NCI-H1694 treated with DMSO at 0.1 percent for 48 hours (cell line): ENCODE measurements at regions not wholly inside any gene's neighbourhood (a gene's known extent, or its start where the extent isn't known, plus 50 kb on each side); places are given as distances from the start of the nearest gene placed in this dataset.
A peak's percentile ranks its signal among the peaks of the same experiment; 100 is the strongest.

ENCODE experiments used
- DNase-seq: peaks from one replicate; lab custom pipeline; 2025; lab: John Stamatoyannopoulos, UW

- no peak for DNase-seq
Measured at GRCh38 chr13:103196356-103196755, 130.1 kb upstream of the SLC10A2 start.

GRCh38 chr13:103195762-103196161 is 129.5 kb upstream of the SLC10A2 start:
- no peak for DNase-seq

GRCh38 chr13:103194871-103195270 is 128.7 kb upstream of the SLC10A2 start:
- DNase-seq, result no peak

- DNase-seq, result no peak
Measured at GRCh38 chr13:103192511-103193135, 126.4 kb upstream of the SLC10A2 start.

- no peak for DNase-seq
Measured at GRCh38 chr13:103190841-103191240, 124.6 kb upstream of the SLC10A2 start.

- peak; percentile 86 for DNase-seq
Measured at GRCh38 chr13:103188713-103189326, 122.6 kb upstream of the SLC10A2 start.

GRCh38 chr13:103187721-103188156 is 121.5 kb upstream of the SLC10A2 start:
- DNase-seq, result no peak

GRCh38 chr13:103184413-103184812 is 118.2 kb upstream of the SLC10A2 start:
- DNase-seq, result no peak

- peak; percentile 78 for DNase-seq
Measured at GRCh38 chr13:103178986-103179943, 113.0 kb upstream of the SLC10A2 start.

GRCh38 chr13:103174966-103175365 is 108.7 kb upstream of the SLC10A2 start:
- DNase-seq, result no peak

GRCh38 chr13:103168901-103169508 is 102.8 kb upstream of the SLC10A2 start:
- DNase-seq, result no peak

GRCh38 chr13:103164251-103164650 is 98.0 kb upstream of the SLC10A2 start:
- DNase-seq, result no peak

GRCh38 chr13:103161476-103161875 is 95.3 kb upstream of the SLC10A2 start:
- DNase-seq, result no peak

GRCh38 chr13:103157434-103158145 is 91.4 kb upstream of the SLC10A2 start:
- peak; percentile 12 for DNase-seq

GRCh38 chr13:103157016-103157415 is 90.8 kb upstream of the SLC10A2 start:
- no peak for DNase-seq

- no peak for DNase-seq
Measured at GRCh38 chr13:103156346-103156998, 90.3 kb upstream of the SLC10A2 start.

- DNase-seq, result no peak
Measured at GRCh38 chr13:103153466-103153865, 87.2 kb upstream of the SLC10A2 start.

GRCh38 chr13:103147961-103148360 is 81.7 kb upstream of the SLC10A2 start:
- no peak for DNase-seq

- no peak for DNase-seq
Measured at GRCh38 chr13:103145442-103145841, 79.2 kb upstream of the SLC10A2 start.

GRCh38 chr13:103143432-103143831 is 77.2 kb upstream of the SLC10A2 start:
- DNase-seq, result no peak

- DNase-seq, result no peak
Measured at GRCh38 chr13:103142151-103142550, 75.9 kb upstream of the SLC10A2 start.
